ENCODE measurements at regions not wholly inside any gene's neighbourhood (a gene's known extent, or its start where the extent isn't known, plus 50 kb on each side); places are given as distances from the start of the nearest gene placed in this dataset.

- TF ChIP-seq POLR2A (IDR thresholded peaks at IDR 0.05) (no peak), CTCF (IDR thresholded peaks at IDR 0.05) (no peak)
These were observed 2590.1 kb downstream of the PCDH9 start for GRCh38 chr13:64640002-64640401.
